Endothelial cell of umbilical vein (primary cell): ENCODE measurements at regions not wholly inside any gene's neighbourhood (a gene's known extent, or its start where the extent isn't known, plus 50 kb on each side); places are given as distances from the start of the nearest gene placed in this dataset.

ENCODE experiments used
- BruUV-seq: library from RNA; stranded (reverse); fragments of 400-500 nt; replicated peaks from 2 replicates; lab custom pipeline; 2021; lab: Mats Ljungman, UMichigan
- CTCF ChIA-PET: fragments of 300-600, 350-600 bp; sonication (Branson Sonifier 250); formaldehyde crosslinking; loops from one replicate; lab custom pipeline; 2021; ENCODE audit warnings: antibody characterized with exemption, inconsistent platforms; lab: Charles Lee
- POLR2A ChIA-PET: fragments of 300-600, 350-600 bp; sonication (Branson Sonifier 250); formaldehyde crosslinking; loops from one replicate; lab custom pipeline; 2021; ENCODE audit warnings: antibody characterized with exemption, inconsistent platforms; lab: Charles Lee
- DNase-seq: peaks from one replicate; pipeline ENCODE4 v3.0.0-alpha.2; 2011; ENCODE audit warnings: low read depth, low spot score
- FAIRE-seq: peaks from 2 replicates; lab custom pipeline; 2011; peaks lifted over from hg19 to GRCh38; lab: Jason Lieb, UNC
- H2AFZ ChIP-seq: 2 replicates; pipeline ENCODE4 v1.6.0; 2012; ENCODE audit warnings: low read depth, low read length, control low read depth, inconsistent platforms
- H3K27ac ChIP-seq: 2 replicates; pipeline ENCODE4 v1.5.1; 2011; ENCODE audit warnings: low read depth, mild to moderate bottlenecking, control low read depth, low read length, moderate library complexity; ENCODE audit not compliant: insufficient read depth
- H3K27me3 ChIP-seq, 2 experiments: 2 replicates each; pipeline versions ENCODE4 v1.6.0 to v1.6.1; 2011; ENCODE audit warnings: low read length in 2 of 2, mixed read lengths in 1 of 2; ENCODE audit not compliant: control insufficient read depth in 2 of 2, insufficient read depth in 2 of 2
- H3K36me3 ChIP-seq, 2 experiments: 2 replicates in 1 of 2; 3 replicates in 1 of 2; pipeline ENCODE4 v1.5.1; 2011; ENCODE audit warnings: low read length in 2 of 2, mild to moderate bottlenecking in 1 of 2, moderate library complexity in 1 of 2; ENCODE audit not compliant: control insufficient read depth in 2 of 2, insufficient read depth in 2 of 2; ENCODE audit errors: extremely low read depth in 1 of 2
- H3K4me1 ChIP-seq: 3 replicates; pipeline ENCODE4 v1.5.1; 2011; ENCODE audit warnings: mild to moderate bottlenecking, low read length; ENCODE audit not compliant: control insufficient read depth, insufficient read depth; ENCODE audit errors: extremely low read depth
- H3K4me2 ChIP-seq: 2 replicates; pipeline ENCODE4 v1.6.1; 2011; ENCODE audit warnings: low read length, control low read depth, mixed read lengths; ENCODE audit not compliant: insufficient read depth
- H3K4me3 ChIP-seq, 3 experiments: fragments of 200-600 bp in 1 of 3; sonication (generic), shearing (Covaris generic) in 1 of 3; replicated peaks in 1 of 3; 2 replicates each; pipeline ENCODE4 v1.5.1; 2011 to 2016; ENCODE audit warnings: control low read depth in 3 of 3, low read length in 3 of 3, mild to moderate bottlenecking in 2 of 3, inconsistent platforms in 1 of 3, low read depth in 1 of 3, moderate library complexity in 1 of 3; ENCODE audit not compliant: insufficient read depth in 1 of 3
- H3K79me2 ChIP-seq: 2 replicates; pipeline ENCODE4 v1.6.0; 2012; ENCODE audit warnings: low read length, inconsistent platforms; ENCODE audit not compliant: control insufficient read depth, insufficient read depth
- H3K9ac ChIP-seq: replicated peaks from 2 replicates; pipeline ENCODE3; 2011; ENCODE audit warnings: low read length, control low read depth; ENCODE audit not compliant: insufficient read depth; ENCODE audit errors: extremely low read depth
- H3K9me1 ChIP-seq: replicated peaks from 3 replicates; pipeline ENCODE4 v1.6.0; 2011; ENCODE audit warnings: mild to moderate bottlenecking, low read length; ENCODE audit not compliant: control insufficient read depth, insufficient read depth; ENCODE audit errors: extremely low read depth
- H3K9me3 ChIP-seq: replicated peaks from 2 replicates; pipeline ENCODE4 v1.5.1; 2012; ENCODE audit warnings: low read length, inconsistent platforms; ENCODE audit not compliant: control insufficient read depth, insufficient read depth
- H4K20me1 ChIP-seq: replicated peaks from 2 replicates; pipeline ENCODE3; 2011; ENCODE audit warnings: mild to moderate bottlenecking, low read length; ENCODE audit not compliant: control insufficient read depth, insufficient read depth; ENCODE audit errors: extremely low read depth
- EZH2 ChIP-seq: IDR thresholded peaks from 2 replicates; pipeline ENCODE4 v1.6.1; 2012; ENCODE audit warnings: borderline replicate concordance, low read depth, mild to moderate bottlenecking, moderate library complexity, low read length, inconsistent platforms; ENCODE audit not compliant: severe bottlenecking
- FOS ChIP-seq: IDR thresholded peaks from 2 replicates; pipeline ENCODE4 v1.6.1; 2011; ENCODE audit warnings: mild to moderate bottlenecking, low read length, moderate library complexity, borderline replicate concordance; ENCODE audit not compliant: insufficient read depth
- GATA2 ChIP-seq: IDR thresholded peaks from 2 replicates; pipeline ENCODE4 v1.7.0; 2011; ENCODE audit warnings: low read depth, mild to moderate bottlenecking, moderate library complexity, mixed read lengths, low read length; ENCODE audit not compliant: insufficient read length, insufficient read depth
- JUN ChIP-seq: IDR thresholded peaks from 2 replicates; pipeline ENCODE4 v1.6.1; 2011; ENCODE audit warnings: borderline replicate concordance, low read depth; ENCODE audit not compliant: insufficient read length, insufficient read depth
- MAX ChIP-seq: IDR thresholded peaks from 2 replicates; pipeline ENCODE4 v1.6.1; 2011; ENCODE audit not compliant: insufficient read depth, insufficient read length
- MYC ChIP-seq: IDR thresholded peaks from one replicate; pipeline ENCODE4 v1.6.1; 2011; ENCODE audit warnings: mild to moderate bottlenecking, low read depth, low read length
- POLR2A ChIP-seq: IDR thresholded peaks from 2 replicates; pipeline ENCODE4 v1.6.1; 2012; ENCODE audit warnings: low read depth, mild to moderate bottlenecking, control low read depth, low read length
- POLR2AphosphoS5 ChIP-seq: IDR thresholded peaks from 2 replicates; pipeline ENCODE4 v1.6.1; 2012; ENCODE audit warnings: low read depth, mild to moderate bottlenecking, control low read depth, low read length, moderate library complexity; ENCODE audit not compliant: insufficient read depth
- dilution Hi-C: fragments of 300-500 bp; cut with MboI; formaldehyde crosslinking; loops from one replicate; pipeline ENCODE4 v1.15.0; 2019; ENCODE audit warnings: low sequenced_read_pairs; ENCODE audit not compliant: extremely low pct_ligation_motif_present
- intact Hi-C: fragments of 100-400 bp; cut with micrococcal nuclease; formaldehyde crosslinking; loops from one replicate; pipeline ENCODE4 v1.10.0; 2022
- TF ChIP-seq, protein P1 (sequence below), 2 donors: IDR thresholded peaks; 1 replicate in 1 of 2; 2 replicates in 1 of 2; pipeline ENCODE4 v1.5.1; 2011; ENCODE audit warnings: low read length in 2 of 2, mild to moderate bottlenecking in 2 of 2, moderate library complexity in 2 of 2, control low read depth in 1 of 2, inconsistent platforms in 1 of 2, low read depth in 1 of 2; ENCODE audit not compliant: insufficient read depth in 1 of 2; ENCODE audit errors: extremely low read depth in 1 of 2

GRCh38 chr4:99736846-99737245 is 79.2 kb upstream of the C4orf54 start:
- dilution Hi-C loops: no loop called here
- Histone ChIP-seq H3K36me3 (no peaks in the 10 kb centered on the region), H2AFZ (no peak overlapping the region), H4K20me1 (no peaks in the 10 kb centered on the region), H3K27me3 (no peaks in the 10 kb centered on the region), H3K4me3 (no peak overlapping the region), H3K27ac (no peak overlapping the region), H3K79me2 (no peaks in the 10 kb centered on the region), H3K4me2 (no peak overlapping the region), H3K4me1 (no peaks in the 10 kb centered on the region), H3K9ac (no peak overlapping the region), H3K9me1 (no peaks in the 10 kb centered on the region), H3K9me3 (no peaks in the 10 kb centered on the region)
- no peak for DNase-seq
- intact Hi-C loops: no loop called here
- no TSS peak for BruUV-seq
- FAIRE-seq: no peak
- CTCF ChIA-PET: no interaction called here
- TF ChIP-seq JUN: no peak
- TF ChIP-seq EZH2: no peak
- TF ChIP-seq, protein P1, sequence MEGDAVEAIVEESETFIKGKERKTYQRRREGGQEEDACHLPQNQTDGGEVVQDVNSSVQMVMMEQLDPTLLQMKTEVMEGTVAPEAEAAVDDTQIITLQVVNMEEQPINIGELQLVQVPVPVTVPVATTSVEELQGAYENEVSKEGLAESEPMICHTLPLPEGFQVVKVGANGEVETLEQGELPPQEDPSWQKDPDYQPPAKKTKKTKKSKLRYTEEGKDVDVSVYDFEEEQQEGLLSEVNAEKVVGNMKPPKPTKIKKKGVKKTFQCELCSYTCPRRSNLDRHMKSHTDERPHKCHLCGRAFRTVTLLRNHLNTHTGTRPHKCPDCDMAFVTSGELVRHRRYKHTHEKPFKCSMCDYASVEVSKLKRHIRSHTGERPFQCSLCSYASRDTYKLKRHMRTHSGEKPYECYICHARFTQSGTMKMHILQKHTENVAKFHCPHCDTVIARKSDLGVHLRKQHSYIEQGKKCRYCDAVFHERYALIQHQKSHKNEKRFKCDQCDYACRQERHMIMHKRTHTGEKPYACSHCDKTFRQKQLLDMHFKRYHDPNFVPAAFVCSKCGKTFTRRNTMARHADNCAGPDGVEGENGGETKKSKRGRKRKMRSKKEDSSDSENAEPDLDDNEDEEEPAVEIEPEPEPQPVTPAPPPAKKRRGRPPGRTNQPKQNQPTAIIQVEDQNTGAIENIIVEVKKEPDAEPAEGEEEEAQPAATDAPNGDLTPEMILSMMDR (IDR thresholded peaks at IDR 0.05; ENCODE audit: extremely low read depth in 1 of 2, insufficient read depth in 1 of 2, low read depth in 1 of 2, low read length in 2 of 2): no peak
- TF ChIP-seq GATA2: no peak
- no peak for TF ChIP-seq MYC
- TF ChIP-seq FOS: no peak
- no peak for TF ChIP-seq MAX
- no peak for TF ChIP-seq POLR2A
- TF ChIP-seq POLR2AphosphoS5: no peak
- POLR2A ChIA-PET: no interaction called here
